ENCODE measurements at regions not wholly inside any gene's neighbourhood (a gene's known extent, or its start where the extent isn't known, plus 50 kb on each side); places are given as distances from the start of the nearest gene placed in this dataset.

- WGBS: 50% methylated on average over 4 of the region's 4 CpGs
Measured at GRCh38 chr5:172527559-172527958, 73.2 kb upstream of the SH3PXD2B start.

GRCh38 chr5:172525996-172526360 lies 71.7 kb upstream of the SH3PXD2B start:
- DNase-seq (ENCODE audit: low read depth in 6 of 9, low spot score in 9 of 9): no peak
- Histone ChIP-seq H3K27me3 (ENCODE audit: control insufficient read depth in 2 of 2, insufficient read depth in 1 of 2, low read length in 1 of 2) (no peaks in the 10 kb centered on the region), H3K27ac (ENCODE audit: low read depth in 1 of 2, low read length in 1 of 2) (no peak overlapping the region), H3K9me3 (ENCODE audit: control insufficient read depth in 2 of 2, insufficient read depth in 1 of 2, low read length in 1 of 2) (no peaks in the 10 kb centered on the region), H3K36me3 (ENCODE audit: control insufficient read depth in 2 of 2, insufficient read depth in 2 of 2, low read length in 1 of 2) (no peaks in the 10 kb centered on the region), H3K4me1 (ENCODE audit: control insufficient read depth in 2 of 2, insufficient read depth in 2 of 2, low read length in 2 of 2) (no peaks in the 10 kb centered on the region), H3K4me3 (ENCODE audit: low read length in 2 of 2) (no peak overlapping the region)
- 97% methylated on average over 5 of the region's 5 CpGs for whole genome bisulfite sequencing

More at GRCh38 chr5:172527559-172527958, 73.2 kb upstream of the SH3PXD2B start:
- no peaks in the 10 kb centered on the region for H3K27me3 ChIP-seq (ENCODE audit: control insufficient read depth in 2 of 2, insufficient read depth in 1 of 2, low read length in 1 of 2)
- no peaks in the 10 kb centered on the region for H3K4me1 ChIP-seq (ENCODE audit: control insufficient read depth in 2 of 2, insufficient read depth in 2 of 2, low read length in 2 of 2)
- no peaks in the 10 kb centered on the region for H3K36me3 ChIP-seq (ENCODE audit: control insufficient read depth in 2 of 2, insufficient read depth in 2 of 2, low read length in 1 of 2)
- no peak overlapping the region for H3K4me3 ChIP-seq (ENCODE audit: low read length in 2 of 2)
- DNase-seq (ENCODE audit: low read depth in 6 of 9, low spot score in 9 of 9): no peak
- H3K9me3 ChIP-seq (ENCODE audit: control insufficient read depth in 2 of 2, insufficient read depth in 1 of 2, low read length in 1 of 2): no peaks in the 10 kb centered on the region
- no peak overlapping the region for H3K27ac ChIP-seq (ENCODE audit: low read depth in 1 of 2, low read length in 1 of 2)

- DNase-seq (ENCODE audit: low read depth in 6 of 9, low spot score in 9 of 9): no peak
- H3K4me1 ChIP-seq (ENCODE audit: control insufficient read depth in 2 of 2, insufficient read depth in 2 of 2, low read length in 2 of 2): no peaks in the 10 kb centered on the region
- H3K4me3 ChIP-seq (ENCODE audit: low read length in 2 of 2): no peak overlapping the region
- 98% methylated on average over 5 of the region's 5 CpGs for WGBS
- H3K27ac ChIP-seq (ENCODE audit: low read depth in 1 of 2, low read length in 1 of 2): no peak overlapping the region
- H3K9me3 ChIP-seq (ENCODE audit: control insufficient read depth in 2 of 2, insufficient read depth in 1 of 2, low read length in 1 of 2): no peaks in the 10 kb centered on the region
- H3K36me3 ChIP-seq (ENCODE audit: control insufficient read depth in 2 of 2, insufficient read depth in 2 of 2, low read length in 1 of 2): no peaks in the 10 kb centered on the region
- H3K27me3 ChIP-seq (ENCODE audit: control insufficient read depth in 2 of 2, insufficient read depth in 1 of 2, low read length in 1 of 2): no peaks in the 10 kb centered on the region
Measured at GRCh38 chr5:172525307-172525995, 71.1 kb upstream of the SH3PXD2B start.

- Histone ChIP-seq H3K4me3 (ENCODE audit: low read length in 2 of 2) (no peak overlapping the region), H3K27me3 (ENCODE audit: control insufficient read depth in 2 of 2, insufficient read depth in 1 of 2, low read length in 1 of 2) (no peaks in the 10 kb centered on the region), H3K4me1 (ENCODE audit: control insufficient read depth in 2 of 2, insufficient read depth in 2 of 2, low read length in 2 of 2) (no peaks in the 10 kb centered on the region), H3K9me3 (ENCODE audit: control insufficient read depth in 2 of 2, insufficient read depth in 1 of 2, low read length in 1 of 2) (no peaks in the 10 kb centered on the region), H3K27ac (ENCODE audit: low read depth in 1 of 2, low read length in 1 of 2) (no peak overlapping the region), H3K36me3 (ENCODE audit: control insufficient read depth in 2 of 2, insufficient read depth in 2 of 2, low read length in 1 of 2) (no peaks in the 10 kb centered on the region)
- DNase-seq (ENCODE audit: low read depth in 6 of 9, low spot score in 9 of 9): no peak
- WGBS: 93% methylated on average over 6 of the region's 6 CpGs
Measured at GRCh38 chr5:172524573-172525021, 70.3 kb upstream of the SH3PXD2B start.

- H3K4me3 ChIP-seq (ENCODE audit: low read length in 2 of 2): no peak overlapping the region
- H3K27me3 ChIP-seq (ENCODE audit: control insufficient read depth in 2 of 2, insufficient read depth in 1 of 2, low read length in 1 of 2): no peaks in the 10 kb centered on the region
- H3K27ac ChIP-seq (ENCODE audit: low read depth in 1 of 2, low read length in 1 of 2): no peak overlapping the region
- WGBS: 96% methylated on average over 6 of the region's 6 CpGs
- H3K36me3 ChIP-seq (ENCODE audit: control insufficient read depth in 2 of 2, insufficient read depth in 2 of 2, low read length in 1 of 2): no peaks in the 10 kb centered on the region
- no peak for DNase-seq (ENCODE audit: low read depth in 6 of 9, low spot score in 9 of 9)
- H3K4me1 ChIP-seq (ENCODE audit: control insufficient read depth in 2 of 2, insufficient read depth in 2 of 2, low read length in 2 of 2): no peaks in the 10 kb centered on the region
- H3K9me3 ChIP-seq (ENCODE audit: control insufficient read depth in 2 of 2, insufficient read depth in 1 of 2, low read length in 1 of 2): no peaks in the 10 kb centered on the region
Measured at GRCh38 chr5:172523146-172523745, 68.9 kb upstream of the SH3PXD2B start.

GRCh38 chr5:172521338-172521932 lies 67.1 kb upstream of the SH3PXD2B start:
- H3K9me3 ChIP-seq (ENCODE audit: control insufficient read depth in 2 of 2, insufficient read depth in 1 of 2, low read length in 1 of 2): no peaks in the 10 kb centered on the region
- H3K27me3 ChIP-seq (ENCODE audit: control insufficient read depth in 2 of 2, insufficient read depth in 1 of 2, low read length in 1 of 2): no peaks in the 10 kb centered on the region
- H3K27ac ChIP-seq (ENCODE audit: low read depth in 1 of 2, low read length in 1 of 2): no peak overlapping the region
- DNase-seq (ENCODE audit: low read depth in 6 of 9, low spot score in 9 of 9): no peak
- no peak overlapping the region for H3K4me3 ChIP-seq (ENCODE audit: low read length in 2 of 2)
- H3K36me3 ChIP-seq (ENCODE audit: control insufficient read depth in 2 of 2, insufficient read depth in 2 of 2, low read length in 1 of 2): no peaks in the 10 kb centered on the region
- 95% methylated on average over 3 of the region's 3 CpGs for WGBS
- H3K4me1 ChIP-seq (ENCODE audit: control insufficient read depth in 2 of 2, insufficient read depth in 2 of 2, low read length in 2 of 2): no peaks in the 10 kb centered on the region

- Histone ChIP-seq H3K4me3 (ENCODE audit: low read length in 2 of 2) (no peak overlapping the region), H3K36me3 (ENCODE audit: control insufficient read depth in 2 of 2, insufficient read depth in 2 of 2, low read length in 1 of 2) (no peaks in the 10 kb centered on the region), H3K27me3 (ENCODE audit: control insufficient read depth in 2 of 2, insufficient read depth in 1 of 2, low read length in 1 of 2) (no peaks in the 10 kb centered on the region), H3K4me1 (ENCODE audit: control insufficient read depth in 2 of 2, insufficient read depth in 2 of 2, low read length in 2 of 2) (no peaks in the 10 kb centered on the region), H3K27ac (ENCODE audit: low read depth in 1 of 2, low read length in 1 of 2) (no peak overlapping the region), H3K9me3 (ENCODE audit: control insufficient read depth in 2 of 2, insufficient read depth in 1 of 2, low read length in 1 of 2) (no peaks in the 10 kb centered on the region)
- no peak for DNase-seq (ENCODE audit: low read depth in 6 of 9, low spot score in 9 of 9)
Measured at GRCh38 chr5:172511952-172512351, 57.6 kb upstream of the SH3PXD2B start.

GRCh38 chr5:172509405-172509781 lies 55.1 kb upstream of the SH3PXD2B start:
- Histone ChIP-seq H3K9me3 (ENCODE audit: control insufficient read depth in 2 of 2, insufficient read depth in 1 of 2, low read length in 1 of 2) (no peaks in the 10 kb centered on the region), H3K4me3 (ENCODE audit: low read length in 2 of 2) (no peak overlapping the region), H3K4me1 (ENCODE audit: control insufficient read depth in 2 of 2, insufficient read depth in 2 of 2, low read length in 2 of 2) (peaks cover 0 to 3% of the 10 kb centered on the region in 2 donors), H3K27me3 (ENCODE audit: control insufficient read depth in 2 of 2, insufficient read depth in 1 of 2, low read length in 1 of 2) (no peaks in the 10 kb centered on the region), H3K27ac (ENCODE audit: low read depth in 1 of 2, low read length in 1 of 2) (no peak overlapping the region), H3K36me3 (ENCODE audit: control insufficient read depth in 2 of 2, insufficient read depth in 2 of 2, low read length in 1 of 2) (no peaks in the 10 kb centered on the region)
- 79% methylated on average over 8 of the region's 8 CpGs for WGBS
- DNase-seq (ENCODE audit: low read depth in 6 of 9, low spot score in 9 of 9): no peak

GRCh38 chr5:172508471-172509404 lies 54.4 kb upstream of the SH3PXD2B start:
- no peak for DNase-seq (ENCODE audit: low read depth in 6 of 9, low spot score in 9 of 9)
- no peak overlapping the region for H3K27ac ChIP-seq (ENCODE audit: low read depth in 1 of 2, low read length in 1 of 2)
- H3K9me3 ChIP-seq (ENCODE audit: control insufficient read depth in 2 of 2, insufficient read depth in 1 of 2, low read length in 1 of 2): no peaks in the 10 kb centered on the region
- WGBS: 88% methylated on average over 12 of the region's 12 CpGs
- no peaks in the 10 kb centered on the region for H3K27me3 ChIP-seq (ENCODE audit: control insufficient read depth in 2 of 2, insufficient read depth in 1 of 2, low read length in 1 of 2)
- H3K4me1 ChIP-seq (ENCODE audit: control insufficient read depth in 2 of 2, insufficient read depth in 2 of 2, low read length in 2 of 2): peaks cover 0 to 3% of the 10 kb centered on the region in 2 donors
- H3K36me3 ChIP-seq (ENCODE audit: control insufficient read depth in 2 of 2, insufficient read depth in 2 of 2, low read length in 1 of 2): no peaks in the 10 kb centered on the region
- no peak overlapping the region for H3K4me3 ChIP-seq (ENCODE audit: low read length in 2 of 2)
